RPMI7951 (cell line): ENCODE measurements at regions not wholly inside any gene's neighbourhood (a gene's known extent, or its start where the extent isn't known, plus 50 kb on each side); places are given as distances from the start of the nearest gene placed in this dataset.
"Not testable (repeated sequence)": the region's sequence is repeated elsewhere in the genome, so short reads cannot be mapped to it uniquely, and the experiment has no call there.

Experiments used
- DNase-seq: peaks from one replicate; pipeline ENCODE4 v3.0.0-alpha.2; 2012; ENCODE audit warnings: low read depth

- DNase-seq = no peak
Observed at GRCh38 chr10:3574451-3574850, 210.6 kb downstream of the KLF6 start.

GRCh38 chr10:3573498-3573897 is 211.5 kb downstream of the KLF6 start:
- no peak for DNase-seq

GRCh38 chr10:3571310-3571825 is 213.6 kb downstream of the KLF6 start:
- no peak for DNase-seq

- DNase-seq = peak; percentile 11
Observed at GRCh38 chr10:3570855-3571266, 214.1 kb downstream of the KLF6 start.

- DNase-seq = no peak
Observed at GRCh38 chr10:3570131-3570729, 214.8 kb downstream of the KLF6 start.

GRCh38 chr10:3568983-3569382 is 216.0 kb downstream of the KLF6 start:
- no peak for DNase-seq

- no peak for DNase-seq
Observed at GRCh38 chr10:3568392-3568791, 216.6 kb downstream of the KLF6 start.

- DNase-seq = no peak
Observed at GRCh38 chr10:3567291-3567963, 217.6 kb downstream of the KLF6 start.

- no peak for DNase-seq
Observed at GRCh38 chr10:3566627-3567026, 218.4 kb downstream of the KLF6 start.

GRCh38 chr10:3564346-3565002 is 220.5 kb downstream of the KLF6 start:
- peak; percentile 31 for DNase-seq

GRCh38 chr10:3563298-3563697 is 221.7 kb downstream of the KLF6 start:
- DNase-seq = no peak

- DNase-seq = not testable (repeated sequence)
Observed at GRCh38 chr10:3560628-3561027, 224.4 kb downstream of the KLF6 start.

GRCh38 chr10:3559527-3559926 is 225.5 kb downstream of the KLF6 start:
- DNase-seq = no peak

GRCh38 chr10:3559011-3559410 is 226.0 kb downstream of the KLF6 start:
- DNase-seq = no peak

GRCh38 chr10:3556191-3557017 is 228.6 kb downstream of the KLF6 start:
- not testable (repeated sequence) for DNase-seq

GRCh38 chr10:3554121-3554522 is 230.9 kb downstream of the KLF6 start:
- DNase-seq = peak; percentile 75

GRCh38 chr10:3552281-3552680 is 232.7 kb downstream of the KLF6 start:
- peak; percentile 54 for DNase-seq

- DNase-seq = no peak
Observed at GRCh38 chr10:3551761-3552160, 233.2 kb downstream of the KLF6 start.

GRCh38 chr10:3549118-3549517 is 235.9 kb downstream of the KLF6 start:
- no peak for DNase-seq

GRCh38 chr10:3548702-3549101 is 236.3 kb downstream of the KLF6 start:
- DNase-seq = peak; percentile 55

- DNase-seq = no peak
Observed at GRCh38 chr10:3548076-3548475, 236.9 kb downstream of the KLF6 start.

- no peak for DNase-seq
Observed at GRCh38 chr10:3544561-3544960, 240.4 kb downstream of the KLF6 start.
